HepG2 (cell line): ENCODE measurements at regions not wholly inside any gene's neighbourhood (a gene's known extent, or its start where the extent isn't known, plus 50 kb on each side); places are given as distances from the start of the nearest gene placed in this dataset.

Source experiments
- ATAC-seq: fragments of 200-7000 bp; cut with Tn5 transposase; 3 replicates; pipeline ENCODE4 v1.9.1; 2020; ENCODE audit warnings: mild to moderate bottlenecking, moderate library complexity
- BruUV-seq: library from RNA; stranded (reverse); fragments of 400-500 nt; replicated peaks from 2 replicates; lab custom pipeline; 2021; lab: Mats Ljungman, UMichigan
- CTCF ChIA-PET: fragments of 300-600 bp; formaldehyde crosslinking; extraction: SDS; loops from one replicate; lab custom pipeline; 2021; ENCODE audit warnings: low total read pairs, inconsistent platforms, low intra/inter-chr PET ratio; lab: Yijun Ruan, JAX
- POLR2A ChIA-PET: fragments of 350-600 bp; sonication (Branson Sonifier 250); formaldehyde crosslinking; loops from one replicate; lab custom pipeline; 2020; ENCODE audit warnings: antibody characterized with exemption, inconsistent platforms; lab: Yijun Ruan, JAX
- DNase-seq: peaks from one replicate; pipeline ENCODE4 v3.0.0-alpha.2; 2015; ENCODE audit warnings: low spot score
- FAIRE-seq: peaks from 3 replicates; lab custom pipeline; 2011; peaks lifted over from hg19 to GRCh38; lab: Jason Lieb, UNC
- H2AFZ ChIP-seq: one replicate; pipeline ENCODE4 v1.6.1; 2011; ENCODE audit warnings: low read length, inconsistent platforms
- H3K27ac ChIP-seq: fragments of 300-600 bp; 3 replicates; pipeline ENCODE4 v1.8.0; 2011; ENCODE audit warnings: mixed run types, mild to moderate bottlenecking, mixed read lengths, low read length, inconsistent platforms; ENCODE audit not compliant: insufficient read depth; ENCODE audit errors: extremely low read length
- H3K27me3 ChIP-seq, 2 experiments: fragments of 200-600 bp in 1 of 2; 2 replicates in 1 of 2; 3 replicates in 1 of 2; pipeline versions ENCODE4 v1.6.0 to v1.8.0; 2011; ENCODE audit warnings: low read length in 2 of 2, mild to moderate bottlenecking in 2 of 2, moderate library complexity in 2 of 2, inconsistent platforms in 1 of 2; ENCODE audit not compliant: insufficient read depth in 2 of 2, control insufficient read depth in 1 of 2
- H3K36me3 ChIP-seq, 2 experiments: fragments of 200-600 bp in 1 of 2; replicated peaks in 1 of 2; 2 replicates in 1 of 2; 3 replicates in 1 of 2; pipeline versions ENCODE4 v1.5.1 to v1.8.0; 2011; ENCODE audit warnings: low read length in 2 of 2, inconsistent platforms in 1 of 2; ENCODE audit not compliant: insufficient read depth in 2 of 2, control insufficient read depth in 1 of 2
- H3K4me1 ChIP-seq: 2 replicates; pipeline ENCODE4 v1.5.1; 2012; ENCODE audit warnings: low read length, inconsistent platforms; ENCODE audit not compliant: insufficient read depth
- H3K4me2 ChIP-seq: 2 replicates; pipeline ENCODE4 v1.6.0; 2011; ENCODE audit warnings: low read depth, low read length, inconsistent platforms
- H3K4me3 ChIP-seq, 3 experiments: fragments of 200-600 bp in 1 of 3; sonication (generic), shearing (Covaris generic) in 1 of 3; replicated peaks in 1 of 3; 2 replicates each; pipeline ENCODE4 v1.5.1; 2011 to 2016; ENCODE audit warnings: low read length in 3 of 3, inconsistent platforms in 2 of 3, low read depth in 2 of 3, mild to moderate bottlenecking in 2 of 3, control low read depth in 1 of 3, mixed read lengths in 1 of 3; ENCODE audit not compliant: insufficient read depth in 1 of 3
- H3K79me2 ChIP-seq: one replicate; pipeline ENCODE4 v1.6.1; 2011; ENCODE audit warnings: low read length, inconsistent platforms; ENCODE audit not compliant: insufficient read depth
- H3K9ac ChIP-seq: 2 replicates; pipeline ENCODE4 v1.6.0; 2011; ENCODE audit warnings: mild to moderate bottlenecking, low read depth, low read length, inconsistent platforms; ENCODE audit not compliant: insufficient read depth
- H3K9me3 ChIP-seq: 2 replicates; pipeline ENCODE4 v1.5.1; 2012; ENCODE audit warnings: mild to moderate bottlenecking, low read length
- H4K20me1 ChIP-seq: 2 replicates; pipeline ENCODE4 v1.6.0; 2011; ENCODE audit warnings: inconsistent platforms, mild to moderate bottlenecking, low read length, moderate library complexity; ENCODE audit not compliant: insufficient read depth
- ARID2 ChIP-seq: sonication (generic); formaldehyde crosslinking; IDR thresholded peaks from 2 replicates; pipeline ENCODE4 v1.8.1; 2022; ENCODE audit warnings: mild to moderate bottlenecking, missing genetic modification reagents, borderline replicate concordance
- FOSL2 ChIP-seq: sonication (generic); formaldehyde crosslinking; IDR thresholded peaks from 2 replicates; pipeline ENCODE4 v1.4.0; 2020; ENCODE audit warnings: missing genetic modification reagents
- FOXJ3 ChIP-seq: sonication (generic); formaldehyde crosslinking; IDR thresholded peaks from 2 replicates; pipeline ENCODE4 v1.4.0; 2020; ENCODE audit warnings: missing genetic modification reagents, mild to moderate bottlenecking, borderline replicate concordance
- HDAC6 ChIP-seq: fragments of 200-600 bp; sonication (generic); IDR thresholded peaks from 2 replicates; pipeline ENCODE4 v1.7.0; 2017; ENCODE audit warnings: mild to moderate bottlenecking, antibody characterized with exemption, low read length, low read depth
- HMG20A ChIP-seq: IDR thresholded peaks from 2 replicates; pipeline ENCODE4 v1.6.1; 2016; ENCODE audit warnings: borderline replicate concordance
- HNRNPH1 ChIP-seq: fragments of 200-400 bp; formaldehyde crosslinking; optimal IDR thresholded peaks from 2 replicates; pipeline ENCODE3; 2017; ENCODE audit warnings: mild to moderate bottlenecking, low read depth, low read length
- MYPOP ChIP-seq: sonication (generic); formaldehyde crosslinking; IDR thresholded peaks from 2 replicates; pipeline ENCODE4 v1.8.1; 2023; ENCODE audit warnings: mild to moderate bottlenecking, moderate library complexity, missing genetic modification reagents
- NFIB ChIP-seq: sonication (generic); formaldehyde crosslinking; IDR thresholded peaks from 2 replicates; pipeline ENCODE4 v1.9.0; 2021; ENCODE audit warnings: missing genetic modification reagents, mild to moderate bottlenecking, borderline replicate concordance
- NFKB2 ChIP-seq: sonication (generic); formaldehyde crosslinking; IDR thresholded peaks from 2 replicates; pipeline ENCODE4 v1.4.0; 2020; ENCODE audit warnings: missing genetic modification reagents, borderline replicate concordance
- RXRB ChIP-seq: IDR thresholded peaks from 2 replicates; pipeline ENCODE4 v1.6.1; 2016; ENCODE audit warnings: borderline replicate concordance, missing genetic modification reagents, missing compliant biosample characterization
- TBL1XR1 ChIP-seq: fragments of 150-350 bp; IDR thresholded peaks from 2 replicates; pipeline ENCODE4 v1.6.1; 2014; ENCODE audit warnings: borderline replicate concordance, low read length; ENCODE audit not compliant: partially characterized antibody
- ZBTB38 ChIP-seq: sonication (generic); formaldehyde crosslinking; IDR thresholded peaks from 2 replicates; pipeline ENCODE4 v1.5.1; 2020; ENCODE audit warnings: mild to moderate bottlenecking, missing genetic modification reagents
- ZNF143 ChIP-seq: sonication (generic); formaldehyde crosslinking; IDR thresholded peaks from 2 replicates; pipeline ENCODE4 v1.4.0; 2020; ENCODE audit warnings: missing genetic modification reagents
- ZNF567 ChIP-seq: sonication (generic); formaldehyde crosslinking; IDR thresholded peaks from 2 replicates; pipeline ENCODE4 v1.8.1; 2023; ENCODE audit warnings: mild to moderate bottlenecking, missing genetic modification reagents, borderline replicate concordance
- ZSCAN22 ChIP-seq: sonication (generic); formaldehyde crosslinking; IDR thresholded peaks from 2 replicates; pipeline ENCODE4 v1.4.0; 2020; ENCODE audit warnings: mild to moderate bottlenecking, missing genetic modification reagents
- WGBS: methylation state at CpG from one replicate; pipeline ENCODE4 v1.1.6; 2017; ENCODE audit warnings: low lambda C conversion rate; 5-methylcytosine and 5-hydroxymethylcytosine counted together
- in situ Hi-C: cut with HindIII; loops from 2 replicates; pipeline ENCODE4 v1.10.0; 2017; ENCODE audit warnings: low pct_unique_long_range_greater_than_20kb; ENCODE audit not compliant: extremely low pct_ligation_motif_present
- intact Hi-C: fragments of 100-400 bp; cut with micrococcal nuclease; formaldehyde crosslinking; loops from one replicate; pipeline ENCODE4 v1.10.0; 2022; ENCODE audit not compliant: unreplicated experiment
- TF ChIP-seq, protein P1 (sequence below): sonication (generic); formaldehyde crosslinking; conservative IDR thresholded peaks from 2 replicates; pipeline ENCODE4 v1.4.0; 2020; ENCODE audit warnings: mild to moderate bottlenecking, missing genetic modification reagents, moderate library complexity
- TF ChIP-seq, protein P2 (sequence below): sonication (generic); formaldehyde crosslinking; IDR thresholded peaks from 2 replicates; pipeline ENCODE4 v1.4.0; 2020; ENCODE audit warnings: low read depth, mild to moderate bottlenecking, missing genetic modification reagents
- TF ChIP-seq, protein P3 (sequence below): IDR thresholded peaks from 2 replicates; pipeline ENCODE4 v1.6.1; 2016; ENCODE audit warnings: missing compliant biosample characterization, missing genetic modification reagents, borderline replicate concordance

DNA sequence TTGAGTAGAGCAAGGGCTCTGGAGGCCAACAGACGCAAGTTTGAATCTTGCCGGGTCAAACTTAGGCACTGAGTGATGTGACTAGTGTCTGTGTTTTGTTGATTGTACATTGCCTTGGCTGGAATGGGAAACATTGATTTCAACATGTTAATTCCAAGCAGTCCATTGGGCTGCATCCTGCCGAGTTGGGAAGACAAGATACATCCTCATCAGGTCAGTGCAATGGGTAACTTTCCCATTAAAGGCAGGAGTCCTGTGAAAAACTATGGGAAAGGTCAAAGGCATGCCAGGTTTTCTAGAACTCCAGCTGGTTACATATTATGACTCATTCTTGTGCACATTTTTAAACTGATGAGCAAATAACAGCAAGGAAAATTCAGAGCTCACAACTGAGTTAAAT lies 126.5 kb upstream of the ABCA1 start:
- Histone ChIP-seq H3K9ac (no peak overlapping the region), H3K79me2 (no peaks in the 10 kb centered on the region), H2AFZ (no peak overlapping the region), H4K20me1 (no peaks in the 10 kb centered on the region), H3K4me2 (peak overlapping the region; percentile 14; the same call in 1 of the 2 replicates), H3K36me3 (no peaks in the 10 kb centered on the region), H3K27me3 (no peaks in the 10 kb centered on the region), H3K9me3 (no peaks in the 10 kb centered on the region), H3K4me3 (no peak overlapping the region), H3K27ac (no peak overlapping the region), H3K4me1 (peaks cover 17% of the 10 kb centered on the region)
- DNase-seq (peak; percentile 60), FAIRE-seq (no peak), ATAC-seq (peak; percentile 26; the same call in 2 of the 3 replicates)
- no TSS peak for BruUV-seq
- WGBS, result 22% methylated on average over 3 of the region's 3 CpGs
- in situ Hi-C loops (no loop called here), intact Hi-C loops (loop anchor here (1.0 kb wide), 1 partner anchor 10 kb away; no protein-coding TSS in a partner anchor)
- ChIA-PET CTCF (no interaction called here), POLR2A (interaction anchor here (1.0 to 4.1 kb wide), 2 partner anchors 10 to 128 kb away, joined by 4 to 36 read pairs; no protein-coding TSS in a partner anchor)
- no peak for TF ChIP-seq NFIB
- TF ChIP-seq MYPOP (CRISPR knock-in tag), result no peak
- TF ChIP-seq RXRB (CRISPR knock-in tag), result peak; percentile 98
- no peak for TF ChIP-seq ZNF143 (CRISPR knock-in tag)
- TF ChIP-seq, protein P1, sequence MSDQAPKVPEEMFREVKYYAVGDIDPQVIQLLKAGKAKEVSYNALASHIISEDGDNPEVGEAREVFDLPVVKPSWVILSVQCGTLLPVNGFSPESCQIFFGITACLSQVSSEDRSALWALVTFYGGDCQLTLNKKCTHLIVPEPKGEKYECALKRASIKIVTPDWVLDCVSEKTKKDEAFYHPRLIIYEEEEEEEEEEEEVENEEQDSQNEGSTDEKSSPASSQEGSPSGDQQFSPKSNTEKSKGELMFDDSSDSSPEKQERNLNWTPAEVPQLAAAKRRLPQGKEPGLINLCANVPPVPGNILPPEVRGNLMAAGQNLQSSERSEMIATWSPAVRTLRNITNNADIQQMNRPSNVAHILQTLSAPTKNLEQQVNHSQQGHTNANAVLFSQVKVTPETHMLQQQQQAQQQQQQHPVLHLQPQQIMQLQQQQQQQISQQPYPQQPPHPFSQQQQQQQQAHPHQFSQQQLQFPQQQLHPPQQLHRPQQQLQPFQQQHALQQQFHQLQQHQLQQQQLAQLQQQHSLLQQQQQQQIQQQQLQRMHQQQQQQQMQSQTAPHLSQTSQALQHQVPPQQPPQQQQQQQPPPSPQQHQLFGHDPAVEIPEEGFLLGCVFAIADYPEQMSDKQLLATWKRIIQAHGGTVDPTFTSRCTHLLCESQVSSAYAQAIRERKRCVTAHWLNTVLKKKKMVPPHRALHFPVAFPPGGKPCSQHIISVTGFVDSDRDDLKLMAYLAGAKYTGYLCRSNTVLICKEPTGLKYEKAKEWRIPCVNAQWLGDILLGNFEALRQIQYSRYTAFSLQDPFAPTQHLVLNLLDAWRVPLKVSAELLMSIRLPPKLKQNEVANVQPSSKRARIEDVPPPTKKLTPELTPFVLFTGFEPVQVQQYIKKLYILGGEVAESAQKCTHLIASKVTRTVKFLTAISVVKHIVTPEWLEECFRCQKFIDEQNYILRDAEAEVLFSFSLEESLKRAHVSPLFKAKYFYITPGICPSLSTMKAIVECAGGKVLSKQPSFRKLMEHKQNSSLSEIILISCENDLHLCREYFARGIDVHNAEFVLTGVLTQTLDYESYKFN (CRISPR knock-in tag), result 0 out of 2 replicates have a peak, but pooled peaks have one; percentile 29
- TF ChIP-seq NFKB2, result no peak
- no peak for TF ChIP-seq ARID2
- TF ChIP-seq FOSL2 (CRISPR knock-in tag), result peak; percentile 91
- no peak for TF ChIP-seq ZBTB38
- TF ChIP-seq FOXJ3, result no peak
- TF ChIP-seq HMG20A, result peak; percentile 63; the same call in 1 of the 2 replicates
- TF ChIP-seq HDAC6, result no peak
- TF ChIP-seq, protein P2, sequence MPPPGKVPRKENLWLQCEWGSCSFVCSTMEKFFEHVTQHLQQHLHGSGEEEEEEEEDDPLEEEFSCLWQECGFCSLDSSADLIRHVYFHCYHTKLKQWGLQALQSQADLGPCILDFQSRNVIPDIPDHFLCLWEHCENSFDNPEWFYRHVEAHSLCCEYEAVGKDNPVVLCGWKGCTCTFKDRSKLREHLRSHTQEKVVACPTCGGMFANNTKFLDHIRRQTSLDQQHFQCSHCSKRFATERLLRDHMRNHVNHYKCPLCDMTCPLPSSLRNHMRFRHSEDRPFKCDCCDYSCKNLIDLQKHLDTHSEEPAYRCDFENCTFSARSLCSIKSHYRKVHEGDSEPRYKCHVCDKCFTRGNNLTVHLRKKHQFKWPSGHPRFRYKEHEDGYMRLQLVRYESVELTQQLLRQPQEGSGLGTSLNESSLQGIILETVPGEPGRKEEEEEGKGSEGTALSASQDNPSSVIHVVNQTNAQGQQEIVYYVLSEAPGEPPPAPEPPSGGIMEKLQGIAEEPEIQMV, result no peak
- no peak for TF ChIP-seq ZSCAN22 (CRISPR knock-in tag)
- no peak for TF ChIP-seq ZNF567 (CRISPR knock-in tag)
- no peak for TF ChIP-seq HNRNPH1
- peak; percentile 59 for TF ChIP-seq TBL1XR1
- TF ChIP-seq, protein P3, sequence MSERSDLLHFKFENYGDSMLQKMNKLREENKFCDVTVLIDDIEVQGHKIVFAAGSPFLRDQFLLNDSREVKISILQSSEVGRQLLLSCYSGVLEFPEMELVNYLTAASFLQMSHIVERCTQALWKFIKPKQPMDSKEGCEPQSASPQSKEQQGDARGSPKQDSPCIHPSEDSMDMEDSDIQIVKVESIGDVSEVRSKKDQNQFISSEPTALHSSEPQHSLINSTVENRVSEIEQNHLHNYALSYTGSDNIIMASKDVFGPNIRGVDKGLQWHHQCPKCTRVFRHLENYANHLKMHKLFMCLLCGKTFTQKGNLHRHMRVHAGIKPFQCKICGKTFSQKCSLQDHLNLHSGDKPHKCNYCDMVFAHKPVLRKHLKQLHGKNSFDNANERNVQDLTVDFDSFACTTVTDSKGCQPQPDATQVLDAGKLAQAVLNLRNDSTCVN (CRISPR knock-in tag), result peak; percentile 95
